Esophagus squamous epithelium (tissue), 4 donors: ENCODE measurements at regions not wholly inside any gene's neighbourhood (a gene's known extent, or its start where the extent isn't known, plus 50 kb on each side); places are given as distances from the start of the nearest gene placed in this dataset.

Source experiments
- POLR2A ChIP-seq, 4 donors: fragments of 450-650 bp; IDR thresholded peaks; one replicate each; pipeline ENCODE4 v1.6.1; 2017; ENCODE audit warnings: antibody characterized with exemption in 4 of 4, mild to moderate bottlenecking in 4 of 4, moderate library complexity in 3 of 4
- TF ChIP-seq, protein P1 (sequence below), 6 experiments: fragments of 450-650 bp in 4 of 6; fragments of 200-600 bp in 2 of 6; sonication (generic) in 2 of 6; IDR thresholded peaks; one replicate each; pipeline ENCODE4 v1.5.1; 2016 to 2019; ENCODE audit warnings: antibody characterized with exemption in 6 of 6, mild to moderate bottlenecking in 4 of 6, moderate library complexity in 4 of 6

DNA sequence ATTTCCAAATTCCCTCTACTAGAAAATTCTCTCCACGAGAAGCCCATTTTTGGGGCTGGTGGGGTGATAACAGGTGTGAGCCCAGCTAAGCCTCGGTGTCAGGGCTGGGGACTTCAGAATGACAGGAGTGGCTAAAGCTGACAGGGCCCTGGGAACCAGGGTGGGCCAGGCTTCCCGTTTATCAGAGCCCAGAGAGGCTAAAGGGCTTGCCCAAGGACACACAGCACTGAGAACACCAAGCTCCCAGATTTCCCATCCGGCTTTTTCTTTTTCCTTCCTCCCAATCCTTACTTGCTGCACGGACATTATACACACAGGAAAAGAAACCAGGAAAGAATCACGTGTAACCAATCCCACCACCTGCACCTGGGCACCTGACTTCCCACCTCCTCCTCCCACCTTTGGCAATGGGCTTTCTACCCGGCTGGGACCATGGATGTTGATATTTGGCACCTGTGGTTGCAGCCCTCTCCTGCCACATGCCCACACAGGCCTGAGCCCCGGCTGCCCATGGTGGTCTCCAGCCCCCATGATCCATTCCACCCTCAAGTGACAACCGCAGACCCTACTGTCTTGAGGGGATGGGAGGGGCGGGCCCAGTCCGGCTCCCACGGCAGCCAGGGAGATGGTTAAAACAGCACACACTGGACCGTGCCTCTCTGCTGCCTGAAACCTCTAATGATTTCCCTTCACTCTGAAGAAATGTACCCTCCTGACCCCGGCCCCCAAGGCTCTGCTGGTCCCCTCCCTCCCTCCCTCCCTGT lies 78.9 kb downstream of the ENGASE start:
- TF ChIP-seq, protein P1, sequence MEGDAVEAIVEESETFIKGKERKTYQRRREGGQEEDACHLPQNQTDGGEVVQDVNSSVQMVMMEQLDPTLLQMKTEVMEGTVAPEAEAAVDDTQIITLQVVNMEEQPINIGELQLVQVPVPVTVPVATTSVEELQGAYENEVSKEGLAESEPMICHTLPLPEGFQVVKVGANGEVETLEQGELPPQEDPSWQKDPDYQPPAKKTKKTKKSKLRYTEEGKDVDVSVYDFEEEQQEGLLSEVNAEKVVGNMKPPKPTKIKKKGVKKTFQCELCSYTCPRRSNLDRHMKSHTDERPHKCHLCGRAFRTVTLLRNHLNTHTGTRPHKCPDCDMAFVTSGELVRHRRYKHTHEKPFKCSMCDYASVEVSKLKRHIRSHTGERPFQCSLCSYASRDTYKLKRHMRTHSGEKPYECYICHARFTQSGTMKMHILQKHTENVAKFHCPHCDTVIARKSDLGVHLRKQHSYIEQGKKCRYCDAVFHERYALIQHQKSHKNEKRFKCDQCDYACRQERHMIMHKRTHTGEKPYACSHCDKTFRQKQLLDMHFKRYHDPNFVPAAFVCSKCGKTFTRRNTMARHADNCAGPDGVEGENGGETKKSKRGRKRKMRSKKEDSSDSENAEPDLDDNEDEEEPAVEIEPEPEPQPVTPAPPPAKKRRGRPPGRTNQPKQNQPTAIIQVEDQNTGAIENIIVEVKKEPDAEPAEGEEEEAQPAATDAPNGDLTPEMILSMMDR (IDR thresholded peaks at IDR 0.05): no peak
- no peak for TF ChIP-seq POLR2A (IDR thresholded peaks at IDR 0.05)
